Liver (tissue), 7 donors: ENCODE measurements at regions not wholly inside any gene's neighbourhood (a gene's known extent, or its start where the extent isn't known, plus 50 kb on each side); places are given as distances from the start of the nearest gene placed in this dataset.

Experiments used
- DNase-seq: peaks from one replicate; pipeline ENCODE4 v3.0.0-alpha.2; 2017; ENCODE audit warnings: low spot score
- H3K27ac ChIP-seq, 2 donors: one replicate each; pipeline ENCODE4 v1.7.0; 2013; ENCODE audit warnings: inconsistent platforms in 2 of 2, low read length in 2 of 2, control low read depth in 1 of 2, low read depth in 1 of 2, mild to moderate bottlenecking in 1 of 2
- H3K27me3 ChIP-seq, 4 donors: one replicate each; pipeline versions ENCODE4 v1.6.1 to v1.7.0; 2013; ENCODE audit warnings: low read length in 3 of 4, inconsistent platforms in 1 of 4, mild to moderate bottlenecking in 1 of 4, moderate library complexity in 1 of 4; ENCODE audit not compliant: control insufficient read depth in 4 of 4, insufficient read depth in 4 of 4
- H3K36me3 ChIP-seq, 4 donors: one replicate each; pipeline versions ENCODE4 v1.6.1 to v1.7.0; 2013; ENCODE audit warnings: low read length in 3 of 4, mild to moderate bottlenecking in 3 of 4, low read depth in 1 of 4, moderate library complexity in 1 of 4; ENCODE audit not compliant: control insufficient read depth in 4 of 4, insufficient read depth in 3 of 4
- H3K4me1 ChIP-seq, 4 donors: one replicate each; pipeline versions ENCODE4 v1.6.1 to v1.7.0; 2013; ENCODE audit warnings: low read length in 3 of 4, mild to moderate bottlenecking in 3 of 4, moderate library complexity in 1 of 4; ENCODE audit not compliant: control insufficient read depth in 4 of 4, insufficient read depth in 4 of 4
- H3K4me3 ChIP-seq, 3 donors: one replicate each; pipeline versions ENCODE4 v1.6.1 to v1.7.0; 2013; ENCODE audit warnings: low read length in 3 of 3, control low read depth in 1 of 3, low read depth in 1 of 3, mild to moderate bottlenecking in 1 of 3
- H3K9ac ChIP-seq, 2 donors: one replicate each; pipeline ENCODE4 v1.7.0; 2013; ENCODE audit warnings: low read length in 2 of 2, mild to moderate bottlenecking in 2 of 2, moderate library complexity in 2 of 2, control low read depth in 1 of 2, low read depth in 1 of 2
- H3K9me3 ChIP-seq, 4 donors: one replicate each; pipeline versions ENCODE4 v1.6.1 to v1.7.0; 2013; ENCODE audit warnings: low read length in 3 of 4; ENCODE audit not compliant: control insufficient read depth in 4 of 4
- EGR1 ChIP-seq, 2 donors: IDR thresholded peaks; 2 replicates each; pipeline ENCODE4 v1.6.1; 2016 to 2018; ENCODE audit warnings: antibody characterized with exemption in 2 of 2, low read depth in 2 of 2
- FOXA2 ChIP-seq: IDR thresholded peaks from 2 replicates; pipeline ENCODE4 v1.6.1; 2016; ENCODE audit warnings: antibody characterized with exemption
- GABPA ChIP-seq, 2 donors: IDR thresholded peaks in 1 of 2; conservative IDR thresholded peaks in 1 of 2; 2 replicates each; pipeline ENCODE4 v1.6.1; 2016; ENCODE audit warnings: antibody characterized with exemption in 2 of 2, mild to moderate bottlenecking in 1 of 2, moderate library complexity in 1 of 2
- HNF4A ChIP-seq, 2 donors: conservative IDR thresholded peaks; 2 replicates each; pipeline ENCODE4 v1.6.1; 2016; ENCODE audit warnings: antibody characterized with exemption in 2 of 2, mild to moderate bottlenecking in 2 of 2
- HNF4G ChIP-seq: IDR thresholded peaks from 2 replicates; pipeline ENCODE4 v1.6.1; 2016; ENCODE audit warnings: antibody characterized with exemption
- NR2F2 ChIP-seq: IDR thresholded peaks from 2 replicates; pipeline ENCODE4 v1.6.1; 2016; ENCODE audit warnings: antibody characterized with exemption
- RAD21 ChIP-seq, 2 donors: IDR thresholded peaks; 2 replicates each; pipeline ENCODE4 v1.6.1; 2016; ENCODE audit warnings: antibody characterized with exemption in 2 of 2, mild to moderate bottlenecking in 2 of 2
- SP1 ChIP-seq: IDR thresholded peaks from 2 replicates; pipeline ENCODE4 v1.6.1; 2018; ENCODE audit warnings: antibody characterized with exemption, mild to moderate bottlenecking
- TAF1 ChIP-seq: conservative IDR thresholded peaks from 2 replicates; pipeline ENCODE4 v1.6.1; 2016; ENCODE audit warnings: antibody characterized with exemption, mild to moderate bottlenecking
- YY1 ChIP-seq: IDR thresholded peaks from 2 replicates; pipeline ENCODE4 v1.6.1; 2016; ENCODE audit warnings: antibody characterized with exemption, mild to moderate bottlenecking
- WGBS: extraction: QIAGEN DNeasy Blood & Tissue Kit; methylation state at CpG from one replicate; pipeline ENCODE4 v1.1.7; 2013; 5-methylcytosine and 5-hydroxymethylcytosine counted together
- TF ChIP-seq, protein P1 (sequence below): IDR thresholded peaks from 2 replicates; pipeline ENCODE4 v1.6.1; 2016; ENCODE audit warnings: antibody characterized with exemption
- TF ChIP-seq, protein P2 (sequence below): IDR thresholded peaks from 2 replicates; pipeline ENCODE4 v1.6.1; 2016; ENCODE audit warnings: antibody characterized with exemption
- donor health status: healthy.
- donor health status: healthy.
- donor health status: healthy.
- donor health status: healthy.

DNA sequence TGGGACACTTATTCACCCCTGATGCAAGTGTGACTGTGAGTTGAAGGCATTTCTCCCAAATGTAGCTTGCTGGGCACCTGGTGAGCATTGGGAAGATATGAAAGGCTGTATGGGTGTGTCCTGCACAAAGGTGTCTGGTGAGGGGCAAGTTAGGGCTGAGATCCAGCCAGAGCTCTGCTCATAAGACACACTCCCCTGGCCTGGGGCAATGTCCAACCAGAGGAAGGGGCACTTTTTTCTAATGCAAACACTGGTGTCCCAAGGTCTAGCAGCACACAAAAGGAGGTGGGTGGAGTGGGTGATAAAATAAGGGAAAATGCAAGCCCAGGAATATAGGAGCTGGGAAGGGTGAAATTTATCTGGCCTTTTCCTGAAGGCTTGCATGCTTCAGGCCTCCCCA is 57.0 kb upstream of the TRABD2B start:
- no peak overlapping the region for H3K9ac ChIP-seq
- DNase-seq, result no peak
- no peak overlapping the region for H3K4me3 ChIP-seq
- no peaks in the 10 kb centered on the region for H3K27me3 ChIP-seq
- TF ChIP-seq SP1 (no peak), NR2F2 (no peak)
- no peak overlapping the region for H3K27ac ChIP-seq
- no peaks in the 10 kb centered on the region for H3K9me3 ChIP-seq
- H3K4me1 ChIP-seq, result peaks cover 0 to 4% (median 0%) of the 10 kb centered on the region in 4 donors
- no peaks in the 10 kb centered on the region for H3K36me3 ChIP-seq

DNA sequence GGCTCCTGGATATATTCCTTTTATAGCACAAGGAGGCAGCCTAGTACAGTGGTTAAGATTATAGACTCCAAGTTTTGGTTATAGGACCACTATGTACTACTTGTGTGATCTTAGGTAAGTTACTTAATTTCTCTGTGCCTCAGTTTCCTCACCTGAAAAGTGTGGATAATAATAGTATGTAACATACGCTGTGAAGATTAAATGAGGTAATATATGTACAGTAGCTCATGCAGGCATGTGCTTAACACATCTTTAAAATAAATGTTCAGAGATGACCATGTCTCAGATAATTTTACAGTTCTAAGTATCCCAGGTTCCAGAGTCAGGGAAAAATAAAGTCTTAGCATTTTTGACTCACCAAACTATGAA is 55.7 kb upstream of the TRABD2B start:
- Histone ChIP-seq H3K9me3 (no peaks in the 10 kb centered on the region), H3K27me3 (no peaks in the 10 kb centered on the region), H3K4me3 (no peak overlapping the region), H3K27ac (no peak overlapping the region), H3K36me3 (no peaks in the 10 kb centered on the region), H3K9ac (no peak overlapping the region), H3K4me1 (peaks cover 0 to 4% (median 0%) of the 10 kb centered on the region in 4 donors)
- no peak for TF ChIP-seq HNF4G
- WGBS, result 92% methylated on average over 1 of the region's 1 CpG
- no peak for DNase-seq

DNA sequence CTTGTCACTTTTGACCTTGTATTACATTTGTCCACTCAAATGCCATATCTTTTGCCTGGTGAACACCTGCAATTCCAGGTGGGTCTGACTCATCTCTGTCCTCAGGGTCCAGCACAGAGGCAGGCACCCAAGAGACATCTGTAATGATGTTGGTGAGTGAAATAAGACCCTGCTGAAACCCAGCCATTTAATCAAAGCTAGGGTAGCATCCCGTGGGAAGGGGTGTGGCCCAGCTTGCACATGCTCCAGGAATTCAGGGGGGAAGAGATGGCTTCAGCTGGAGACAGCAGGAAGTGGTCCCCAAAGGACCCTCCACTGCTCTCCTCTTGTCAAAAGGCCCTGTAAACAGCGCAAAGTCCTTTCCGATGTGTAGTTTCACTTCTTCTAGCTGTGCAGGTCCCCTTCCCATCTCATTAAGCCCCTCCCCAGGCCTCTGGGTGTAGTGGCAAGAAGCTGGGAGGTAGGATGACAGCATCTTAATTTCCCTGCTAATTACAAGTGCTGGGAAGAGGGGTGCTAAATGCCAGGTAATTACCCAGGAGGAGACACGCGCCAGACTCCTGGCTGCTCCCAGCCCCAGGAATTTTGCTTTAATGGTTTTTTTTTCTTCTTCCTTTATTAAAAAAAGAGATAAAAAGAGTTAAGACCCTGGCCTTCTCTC is 54.4 kb upstream of the TRABD2B start:
- no peaks in the 10 kb centered on the region for H3K9me3 ChIP-seq
- WGBS, result 89% methylated on average over 5 of the region's 5 CpGs
- peaks cover 0 to 4% (median 0%) of the 10 kb centered on the region in 4 donors for H3K4me1 ChIP-seq
- H3K36me3 ChIP-seq, result no peaks in the 10 kb centered on the region
- H3K27me3 ChIP-seq, result no peaks in the 10 kb centered on the region
- TF ChIP-seq, protein P1, sequence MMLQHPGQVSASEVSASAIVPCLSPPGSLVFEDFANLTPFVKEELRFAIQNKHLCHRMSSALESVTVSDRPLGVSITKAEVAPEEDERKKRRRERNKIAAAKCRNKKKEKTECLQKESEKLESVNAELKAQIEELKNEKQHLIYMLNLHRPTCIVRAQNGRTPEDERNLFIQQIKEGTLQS, result no peak
- TF ChIP-seq SP1 (no peak), HNF4A (conservative IDR thresholded peaks at IDR 0.05) (no peak), TAF1 (no peak), YY1 (no peak), GABPA (IDR thresholded peaks at IDR 0.05 in 1 of 2, conservative IDR thresholded peaks at IDR 0.05 in 1 of 2) (no peak), EGR1 (IDR thresholded peaks at IDR 0.05; ENCODE audit: low read depth in 2 of 2) (no peak), HNF4G (no peak), FOXA2 (no peak), RAD21 (IDR thresholded peaks at IDR 0.05) (no peak)
- TF ChIP-seq, protein P2, sequence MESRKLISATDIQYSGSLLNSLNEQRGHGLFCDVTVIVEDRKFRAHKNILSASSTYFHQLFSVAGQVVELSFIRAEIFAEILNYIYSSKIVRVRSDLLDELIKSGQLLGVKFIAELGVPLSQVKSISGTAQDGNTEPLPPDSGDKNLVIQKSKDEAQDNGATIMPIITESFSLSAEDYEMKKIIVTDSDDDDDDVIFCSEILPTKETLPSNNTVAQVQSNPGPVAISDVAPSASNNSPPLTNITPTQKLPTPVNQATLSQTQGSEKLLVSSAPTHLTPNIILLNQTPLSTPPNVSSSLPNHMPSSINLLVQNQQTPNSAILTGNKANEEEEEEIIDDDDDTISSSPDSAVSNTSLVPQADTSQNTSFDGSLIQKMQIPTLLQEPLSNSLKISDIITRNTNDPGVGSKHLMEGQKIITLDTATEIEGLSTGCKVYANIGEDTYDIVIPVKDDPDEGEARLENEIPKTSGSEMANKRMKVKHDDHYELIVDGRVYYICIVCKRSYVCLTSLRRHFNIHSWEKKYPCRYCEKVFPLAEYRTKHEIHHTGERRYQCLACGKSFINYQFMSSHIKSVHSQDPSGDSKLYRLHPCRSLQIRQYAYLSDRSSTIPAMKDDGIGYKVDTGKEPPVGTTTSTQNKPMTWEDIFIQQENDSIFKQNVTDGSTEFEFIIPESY, result no peak
- no peak for DNase-seq
- no peak overlapping the region for H3K4me3 ChIP-seq
- H3K27ac ChIP-seq, result no peak overlapping the region
- H3K9ac ChIP-seq, result no peak overlapping the region
